ENCODE measurements at regions not wholly inside any gene's neighbourhood (a gene's known extent, or its start where the extent isn't known, plus 50 kb on each side); places are given as distances from the start of the nearest gene placed in this dataset.

DNA sequence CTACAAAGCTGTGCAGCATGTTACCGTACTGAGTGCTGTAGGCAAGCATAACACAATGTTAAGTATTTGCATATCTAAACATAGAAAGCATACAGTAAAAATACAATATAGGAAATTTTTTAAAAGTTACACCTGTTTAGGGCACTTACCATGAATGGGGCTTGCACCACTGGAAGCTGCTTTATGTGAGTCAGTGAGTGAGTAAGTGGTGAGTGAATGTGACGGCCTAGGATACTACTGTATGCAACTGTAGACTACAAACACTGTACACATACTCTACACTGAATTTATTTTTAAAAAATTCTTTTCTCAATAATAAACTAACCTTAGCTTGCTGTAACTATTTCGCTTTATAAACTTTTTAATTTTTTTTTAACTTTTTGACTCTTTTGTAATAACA, 82.1 kb upstream of the FSCB start:
- Histone ChIP-seq H3K27ac (ENCODE audit: low read length) (no peak overlapping the region), H2AFZ (ENCODE audit: low read length) (no peak overlapping the region), H3K9me2 (replicated peaks; ENCODE audit: insufficient read depth, low read length) (no peaks in the 10 kb centered on the region), H3K27me3 (ENCODE audit: low read length) (no peaks in the 10 kb centered on the region; the same call in 1 of the 2 replicates), H3K4me3 (ENCODE audit: low read length) (no peak overlapping the region), H3K9ac (ENCODE audit: low read length) (no peak overlapping the region), H3K4me1 (ENCODE audit: low read length) (no peaks in the 10 kb centered on the region), H3K36me3 (ENCODE audit: insufficient read depth, low read length) (no peaks in the 10 kb centered on the region), H3K4me2 (ENCODE audit: low read depth, low read length, poor library complexity, severe bottlenecking) (no peak overlapping the region), H3K79me2 (ENCODE audit: low read length) (no peaks in the 10 kb centered on the region), H4K20me1 (ENCODE audit: insufficient read depth, low read depth, low read length) (no peaks in the 10 kb centered on the region), H3K9me3 (ENCODE audit: low read length) (no peaks in the 10 kb centered on the region)
- no peak for DNase-seq

DNA sequence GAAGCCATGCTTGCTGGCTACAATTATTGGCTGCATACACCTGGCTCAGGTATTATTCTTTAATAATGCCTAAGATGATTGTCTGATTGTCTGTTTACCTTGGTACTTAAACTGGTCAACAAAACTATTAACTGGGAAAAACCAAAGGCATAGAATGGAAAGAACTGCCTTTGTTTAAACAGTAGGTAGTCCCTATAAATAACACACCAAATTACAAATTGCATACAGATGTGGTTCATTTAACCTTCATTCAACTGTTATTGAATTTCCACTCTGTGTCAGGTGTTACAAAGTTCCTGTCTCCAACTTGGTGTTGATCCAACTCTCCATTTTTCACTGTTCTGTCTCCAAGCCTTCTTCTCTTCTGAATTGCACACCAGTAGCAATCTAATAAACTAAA, 79.8 kb upstream of the FSCB start:
- Histone ChIP-seq H3K27ac (ENCODE audit: low read length) (no peak overlapping the region), H3K79me2 (ENCODE audit: low read length) (no peaks in the 10 kb centered on the region), H3K27me3 (ENCODE audit: low read length) (no peaks in the 10 kb centered on the region), H2AFZ (ENCODE audit: low read length) (no peak overlapping the region), H3K4me1 (ENCODE audit: low read length) (no peaks in the 10 kb centered on the region), H3K9ac (ENCODE audit: low read length) (no peak overlapping the region), H3K4me2 (ENCODE audit: low read depth, low read length, poor library complexity, severe bottlenecking) (no peak overlapping the region), H3K9me3 (ENCODE audit: low read length) (no peaks in the 10 kb centered on the region), H4K20me1 (ENCODE audit: insufficient read depth, low read depth, low read length) (no peaks in the 10 kb centered on the region), H3K9me2 (replicated peaks; ENCODE audit: insufficient read depth, low read length) (no peaks in the 10 kb centered on the region), H3K36me3 (ENCODE audit: insufficient read depth, low read length) (no peaks in the 10 kb centered on the region), H3K4me3 (ENCODE audit: low read length) (no peak overlapping the region)
- DNase-seq = no peak

GRCh38 chr14:44576356-44576755, 69.3 kb upstream of the FSCB start:
- Histone ChIP-seq H4K20me1 (ENCODE audit: insufficient read depth, low read depth, low read length) (no peaks in the 10 kb centered on the region), H3K27ac (ENCODE audit: low read length) (no peak overlapping the region), H3K4me1 (ENCODE audit: low read length) (no peaks in the 10 kb centered on the region), H3K9me2 (replicated peaks; ENCODE audit: insufficient read depth, low read length) (no peaks in the 10 kb centered on the region), H3K4me2 (ENCODE audit: low read depth, low read length, poor library complexity, severe bottlenecking) (no peak overlapping the region), H3K79me2 (ENCODE audit: low read length) (no peaks in the 10 kb centered on the region), H2AFZ (ENCODE audit: low read length) (no peak overlapping the region), H3K36me3 (ENCODE audit: insufficient read depth, low read length) (no peaks in the 10 kb centered on the region), H3K4me3 (ENCODE audit: low read length) (no peak overlapping the region), H3K9ac (ENCODE audit: low read length) (no peak overlapping the region), H3K27me3 (ENCODE audit: low read length) (no peaks in the 10 kb centered on the region), H3K9me3 (ENCODE audit: low read length) (no peaks in the 10 kb centered on the region)
- DNase-seq = no peak

- Histone ChIP-seq H3K27ac (ENCODE audit: low read length) (no peak overlapping the region), H3K36me3 (ENCODE audit: insufficient read depth, low read length) (no peaks in the 10 kb centered on the region), H3K79me2 (ENCODE audit: low read length) (no peaks in the 10 kb centered on the region), H3K4me3 (ENCODE audit: low read length) (no peak overlapping the region), H3K4me1 (ENCODE audit: low read length) (no peaks in the 10 kb centered on the region), H3K9me2 (replicated peaks; ENCODE audit: insufficient read depth, low read length) (no peaks in the 10 kb centered on the region), H2AFZ (ENCODE audit: low read length) (no peak overlapping the region), H3K27me3 (ENCODE audit: low read length) (no peaks in the 10 kb centered on the region), H3K9ac (ENCODE audit: low read length) (no peak overlapping the region), H3K9me3 (ENCODE audit: low read length) (no peaks in the 10 kb centered on the region), H3K4me2 (ENCODE audit: low read depth, low read length, poor library complexity, severe bottlenecking) (no peak overlapping the region), H4K20me1 (ENCODE audit: insufficient read depth, low read depth, low read length) (no peaks in the 10 kb centered on the region)
- no peak for DNase-seq
Measured at GRCh38 chr14:44567997-44568396, 60.9 kb upstream of the FSCB start.

DNA sequence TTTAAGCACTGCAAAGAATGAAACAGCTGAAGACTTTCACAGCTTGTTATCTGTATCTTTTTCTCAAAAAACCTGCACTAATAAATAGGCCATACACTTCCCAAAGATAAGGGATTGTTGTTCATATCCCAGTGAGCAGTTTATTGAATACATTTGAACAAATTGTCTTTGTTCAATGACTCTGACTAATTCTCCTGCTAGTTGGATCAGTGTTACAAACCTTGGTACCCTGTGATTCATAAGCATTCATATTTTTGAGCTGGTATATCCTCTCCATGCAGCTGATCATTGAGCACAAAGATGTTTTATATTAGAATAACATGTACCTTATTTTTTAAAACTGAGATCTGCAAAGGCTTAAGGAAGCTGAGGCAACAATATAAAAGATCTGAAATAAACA, 58.9 kb upstream of the FSCB start:
- no peaks in the 10 kb centered on the region for H3K79me2 ChIP-seq (ENCODE audit: low read length)

GRCh38 chr14:44564908-44565307, 57.8 kb upstream of the FSCB start:
- H3K36me3 ChIP-seq (ENCODE audit: insufficient read depth, low read length) = no peaks in the 10 kb centered on the region
- H3K27ac ChIP-seq (ENCODE audit: low read length) = no peak overlapping the region
- no peaks in the 10 kb centered on the region for H3K9me3 ChIP-seq (ENCODE audit: low read length)
- no peaks in the 10 kb centered on the region for H3K27me3 ChIP-seq (ENCODE audit: low read length)
- DNase-seq = no peak
- H3K9me2 ChIP-seq (replicated peaks; ENCODE audit: insufficient read depth, low read length) = no peaks in the 10 kb centered on the region
- H3K4me1 ChIP-seq (ENCODE audit: low read length) = no peaks in the 10 kb centered on the region
- H4K20me1 ChIP-seq (ENCODE audit: insufficient read depth, low read depth, low read length) = no peaks in the 10 kb centered on the region
- no peaks in the 10 kb centered on the region for H3K79me2 ChIP-seq (ENCODE audit: low read length)
- no peak overlapping the region for H2AFZ ChIP-seq (ENCODE audit: low read length)
- no peak overlapping the region for H3K4me3 ChIP-seq (ENCODE audit: low read length)
- H3K9ac ChIP-seq (ENCODE audit: low read length) = no peak overlapping the region
- H3K4me2 ChIP-seq (ENCODE audit: low read depth, low read length, poor library complexity, severe bottlenecking) = no peak overlapping the region

More for the DNA sequence above, 58.9 kb upstream of the FSCB start:
- H3K36me3 ChIP-seq (ENCODE audit: insufficient read depth, low read length) = no peaks in the 10 kb centered on the region
- no peak for DNase-seq
- H3K9me2 ChIP-seq (replicated peaks; ENCODE audit: insufficient read depth, low read length) = no peaks in the 10 kb centered on the region
- no peaks in the 10 kb centered on the region for H4K20me1 ChIP-seq (ENCODE audit: insufficient read depth, low read depth, low read length)
- no peaks in the 10 kb centered on the region for H3K27me3 ChIP-seq (ENCODE audit: low read length)
- no peaks in the 10 kb centered on the region for H3K9me3 ChIP-seq (ENCODE audit: low read length)
- no peaks in the 10 kb centered on the region for H3K4me1 ChIP-seq (ENCODE audit: low read length)
- H3K4me2 ChIP-seq (ENCODE audit: low read depth, low read length, poor library complexity, severe bottlenecking) = no peak overlapping the region
- H3K4me3 ChIP-seq (ENCODE audit: low read length) = no peak overlapping the region
- no peak overlapping the region for H3K27ac ChIP-seq (ENCODE audit: low read length)
- no peak overlapping the region for H3K9ac ChIP-seq (ENCODE audit: low read length)
- no peak overlapping the region for H2AFZ ChIP-seq (ENCODE audit: low read length)

All from Karpas-422 (cell line).